ENCODE measurements at regions not wholly inside any gene's neighbourhood (a gene's known extent, or its start where the extent isn't known, plus 50 kb on each side); places are given as distances from the start of the nearest gene placed in this dataset.

GRCh38 chr17:28267720-28268609, 51.0 kb upstream of the TMEM97 start:
- peak overlapping the region; percentile 24; the same call in 1 of the 2 replicates for H3K4me2 ChIP-seq (ENCODE audit: insufficient read depth, low read length)
- no peaks in the 10 kb centered on the region for H3K36me3 ChIP-seq (ENCODE audit: control insufficient read depth, insufficient read depth, low read length)
- no peak overlapping the region for H3K9ac ChIP-seq (ENCODE audit: insufficient read depth in 1 of 2, low read depth in 2 of 2, low read length in 2 of 2)
- in situ Hi-C loops (cut with MboI) (no loop called here), intact Hi-C loops (cut with micrococcal nuclease) (no loop called here)
- ATAC-seq = peak; percentile 56; the same call in 2 of the 3 replicates
- peak overlapping the region; percentile 66 for H2AFZ ChIP-seq (ENCODE audit: low read depth, low read length)
- BruUV-seq (replicated peaks) = no TSS peak
- CTCF ChIA-PET (ENCODE audit: low intra/inter-chr PET ratio) = no interaction called here
- 66% methylated on average over 25 of the region's 25 CpGs for WGBS (ENCODE audit: insufficient coverage, low coverage, missing lambda C conversion rate)
- H3K9me3 ChIP-seq (replicated peaks; ENCODE audit: control insufficient read depth, insufficient read depth, low read depth, low read length) = peaks cover 24% of the 10 kb centered on the region
- no peak overlapping the region for H3K4me3 ChIP-seq
- no peaks in the 10 kb centered on the region for H3K9me1 ChIP-seq (ENCODE audit: control insufficient read depth, insufficient read depth, low read length)
- H3K27ac ChIP-seq (ENCODE audit: extremely low read depth, low read depth, low read length) = peak overlapping the region; percentile 73
- POLR2A ChIA-PET = interaction anchor here (1.1 kb wide), 1 partner anchor 10 kb away, joined by 3 read pairs; no protein-coding TSS in a partner anchor
- FAIRE-seq = no peak
- H4K20me1 ChIP-seq (replicated peaks; ENCODE audit: control insufficient read depth, insufficient read depth, low read length) = no peaks in the 10 kb centered on the region
- DNase-seq (ENCODE audit: extremely low read depth in 1 of 4, low spot score in 3 of 4) = peak; percentile 33 to 59 (median 46)
- H3K27me3 ChIP-seq (ENCODE audit: control insufficient read depth in 2 of 2, insufficient read depth in 2 of 2, low read length in 2 of 2) = no peaks in the 10 kb centered on the region
- peaks cover 9 to 11% of the 10 kb centered on the region in 2 experiments; a peak in 4 of 5 replicates for H3K4me1 ChIP-seq (replicated peaks in 1 of 2; ENCODE audit: control insufficient read depth in 2 of 2, insufficient read depth in 2 of 2, low read length in 2 of 2)
- H3K79me2 ChIP-seq (ENCODE audit: control insufficient read depth, insufficient read depth, low read length) = no peaks in the 10 kb centered on the region
- TF ChIP-seq KLF6 (CRISPR knock-in tag; IDR thresholded peaks at IDR 0.05; ENCODE audit: borderline replicate concordance) = no peak
- TF ChIP-seq, protein P1, sequence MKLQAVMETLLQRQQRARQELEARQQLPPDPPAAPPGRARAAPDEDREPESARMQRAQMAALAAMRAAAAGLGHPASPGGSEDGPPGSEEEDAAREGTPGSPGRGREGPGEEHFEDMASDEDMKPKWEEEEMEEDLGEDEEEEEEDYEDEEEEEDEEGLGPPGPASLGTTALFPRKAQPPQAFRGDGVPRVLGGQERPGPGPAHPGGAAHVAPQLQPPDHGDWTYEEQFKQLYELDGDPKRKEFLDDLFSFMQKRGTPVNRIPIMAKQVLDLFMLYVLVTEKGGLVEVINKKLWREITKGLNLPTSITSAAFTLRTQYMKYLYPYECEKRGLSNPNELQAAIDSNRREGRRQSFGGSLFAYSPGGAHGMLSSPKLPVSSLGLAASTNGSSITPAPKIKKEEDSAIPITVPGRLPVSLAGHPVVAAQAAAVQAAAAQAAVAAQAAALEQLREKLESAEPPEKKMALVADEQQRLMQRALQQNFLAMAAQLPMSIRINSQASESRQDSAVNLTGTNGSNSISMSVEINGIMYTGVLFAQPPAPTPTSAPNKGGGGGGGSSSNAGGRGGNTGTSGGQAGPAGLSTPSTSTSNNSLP (IDR thresholded peaks at IDR 0.05; ENCODE audit: borderline replicate concordance, low read depth, low read length) = no peak
- TF ChIP-seq SIRT6 (IDR thresholded peaks at IDR 0.05; ENCODE audit: low read depth, low read length) = no peak
- 0 out of 2 replicates have a peak, but pooled peaks have one; percentile 37 for TF ChIP-seq ZNF197 (CRISPR knock-in tag; IDR thresholded peaks at IDR 0.05; ENCODE audit: low read depth)
- peak; percentile 91 for TF ChIP-seq MAFF (IDR thresholded peaks at IDR 0.05; ENCODE audit: low read length)
- TF ChIP-seq TOE1 (IDR thresholded peaks at IDR 0.05; ENCODE audit: borderline replicate concordance) = no peak
- no peak for TF ChIP-seq TOE1 (CRISPR knock-in tag; IDR thresholded peaks at IDR 0.05; ENCODE audit: borderline replicate concordance, low read depth)
- TF ChIP-seq CTBP1 (IDR thresholded peaks at IDR 0.05; ENCODE audit: borderline replicate concordance) = no peak
- no peak for TF ChIP-seq IRF2 (CRISPR knock-in tag; IDR thresholded peaks at IDR 0.05)
- TF ChIP-seq ZNF324 (CRISPR knock-in tag; IDR thresholded peaks at IDR 0.05) = no peak
- TF ChIP-seq, protein P2, sequence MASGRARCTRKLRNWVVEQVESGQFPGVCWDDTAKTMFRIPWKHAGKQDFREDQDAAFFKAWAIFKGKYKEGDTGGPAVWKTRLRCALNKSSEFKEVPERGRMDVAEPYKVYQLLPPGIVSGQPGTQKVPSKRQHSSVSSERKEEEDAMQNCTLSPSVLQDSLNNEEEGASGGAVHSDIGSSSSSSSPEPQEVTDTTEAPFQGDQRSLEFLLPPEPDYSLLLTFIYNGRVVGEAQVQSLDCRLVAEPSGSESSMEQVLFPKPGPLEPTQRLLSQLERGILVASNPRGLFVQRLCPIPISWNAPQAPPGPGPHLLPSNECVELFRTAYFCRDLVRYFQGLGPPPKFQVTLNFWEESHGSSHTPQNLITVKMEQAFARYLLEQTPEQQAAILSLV (tag; IDR thresholded peaks at IDR 0.05) = peak; percentile 74
- no peak for TF ChIP-seq SMARCC2 (IDR thresholded peaks at IDR 0.05; ENCODE audit: low read depth)
- TF ChIP-seq ILK (tag; IDR thresholded peaks at IDR 0.05; ENCODE audit: borderline replicate concordance, low read depth) = no peak
- TF ChIP-seq MAFK (IDR thresholded peaks at IDR 0.05; ENCODE audit: low read length) = peak; percentile 90
- TF ChIP-seq, protein P3, sequence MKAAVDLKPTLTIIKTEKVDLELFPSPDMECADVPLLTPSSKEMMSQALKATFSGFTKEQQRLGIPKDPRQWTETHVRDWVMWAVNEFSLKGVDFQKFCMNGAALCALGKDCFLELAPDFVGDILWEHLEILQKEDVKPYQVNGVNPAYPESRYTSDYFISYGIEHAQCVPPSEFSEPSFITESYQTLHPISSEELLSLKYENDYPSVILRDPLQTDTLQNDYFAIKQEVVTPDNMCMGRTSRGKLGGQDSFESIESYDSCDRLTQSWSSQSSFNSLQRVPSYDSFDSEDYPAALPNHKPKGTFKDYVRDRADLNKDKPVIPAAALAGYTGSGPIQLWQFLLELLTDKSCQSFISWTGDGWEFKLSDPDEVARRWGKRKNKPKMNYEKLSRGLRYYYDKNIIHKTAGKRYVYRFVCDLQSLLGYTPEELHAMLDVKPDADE (conservative IDR thresholded peaks at IDR 0.05; ENCODE audit: control insufficient read depth, low read depth, low read length) = no peak
- no peak for TF ChIP-seq ZNF24 (IDR thresholded peaks at IDR 0.05)
- TF ChIP-seq ZNF830 (CRISPR knock-in tag; IDR thresholded peaks at IDR 0.05) = no peak
